Fibroblast of lung (primary cell): ENCODE measurements at regions not wholly inside any gene's neighbourhood (a gene's known extent, or its start where the extent isn't known, plus 50 kb on each side); places are given as distances from the start of the nearest gene placed in this dataset.

ENCODE experiments used
- DNase-seq, 2 donors: peaks; one replicate each; pipeline versions ENCODE4 v3.0.0 to v3.0.0-alpha.2; 2010; ENCODE audit warnings: low read depth in 2 of 2
- H2AFZ ChIP-seq: 2 replicates; pipeline ENCODE4 v1.5.1; 2012; ENCODE audit warnings: low read length, control low read depth, inconsistent platforms
- H3K27ac ChIP-seq: 2 replicates; pipeline ENCODE4 v1.5.1; 2011; ENCODE audit warnings: low read length, control low read depth; ENCODE audit not compliant: insufficient read depth
- H3K27me3 ChIP-seq: 2 replicates; pipeline ENCODE4 v1.5.1; 2011; ENCODE audit warnings: mild to moderate bottlenecking, low read length; ENCODE audit not compliant: control insufficient read depth, insufficient read depth
- H3K36me3 ChIP-seq: 2 replicates; pipeline ENCODE4 v1.5.1; 2011; ENCODE audit warnings: low read length; ENCODE audit not compliant: control insufficient read depth, insufficient read depth
- H3K4me1 ChIP-seq: 2 replicates; pipeline ENCODE4 v1.5.1; 2011; ENCODE audit warnings: low read length; ENCODE audit not compliant: control insufficient read depth, insufficient read depth; ENCODE audit errors: extremely low read depth
- H3K4me2 ChIP-seq: 2 replicates; pipeline ENCODE4 v1.5.1; 2011; ENCODE audit warnings: low read length, control low read depth; ENCODE audit not compliant: insufficient read depth; ENCODE audit errors: extremely low read depth
- H3K4me3 ChIP-seq, 4 experiments: fragments of 200-600 bp in 1 of 4; sonication (generic) in 1 of 4; replicated peaks in 1 of 4; 2 replicates each; pipeline ENCODE4 v1.5.1; 2011 to 2016; ENCODE audit warnings: low read length in 4 of 4, low read depth in 3 of 4, mild to moderate bottlenecking in 3 of 4, control low read depth in 2 of 4, inconsistent platforms in 1 of 4, mixed read lengths in 1 of 4; ENCODE audit not compliant: insufficient read depth in 1 of 4; ENCODE audit errors: control extremely low read depth in 1 of 4
- H3K79me2 ChIP-seq: 2 replicates; pipeline ENCODE4 v1.5.1; 2012; ENCODE audit warnings: mild to moderate bottlenecking, low read length, inconsistent platforms; ENCODE audit not compliant: control insufficient read depth, insufficient read depth
- H3K9ac ChIP-seq: 2 replicates; pipeline ENCODE4 v1.5.1; 2011; ENCODE audit warnings: mild to moderate bottlenecking, low read length, control low read depth; ENCODE audit not compliant: insufficient read depth
- H3K9me3 ChIP-seq: 2 replicates; pipeline ENCODE4 v1.5.1; 2012; ENCODE audit warnings: low read depth, low read length; ENCODE audit not compliant: control insufficient read depth, insufficient read depth
- H4K20me1 ChIP-seq: 2 replicates; pipeline ENCODE4 v1.5.1; 2011; ENCODE audit warnings: low read length; ENCODE audit not compliant: control insufficient read depth, insufficient read depth; ENCODE audit errors: extremely low read depth
- CTCF ChIP-seq, 2 donors: IDR thresholded peaks in 1 of 2; conservative IDR thresholded peaks in 1 of 2; 1 replicate in 1 of 2; 2 replicates in 1 of 2; pipeline ENCODE4 v1.5.1; 2011 to 2012; ENCODE audit warnings: low read length in 2 of 2, control low read depth in 1 of 2, inconsistent platforms in 1 of 2, low read depth in 1 of 2, mild to moderate bottlenecking in 1 of 2
- EZH2 ChIP-seq: IDR thresholded peaks from 2 replicates; pipeline ENCODE4 v1.5.1; 2012; ENCODE audit warnings: low read length, control low read depth, mild to moderate bottlenecking; ENCODE audit errors: missing control alignments

- H3K9ac ChIP-seq = no peak overlapping the region
- no peaks in the 10 kb centered on the region for H3K36me3 ChIP-seq
- no peak for DNase-seq
- TF ChIP-seq EZH2 (no peak), CTCF (conservative IDR thresholded peaks at IDR 0.05 in 1 of 2, IDR thresholded peaks at IDR 0.05 in 1 of 2; ENCODE audit: low read depth in 1 of 2, low read length in 2 of 2) (no peak)
- H3K27ac ChIP-seq = no peak overlapping the region
- H3K4me1 ChIP-seq = no peaks in the 10 kb centered on the region
- peaks cover 2% of the 10 kb centered on the region for H3K27me3 ChIP-seq
- no peaks in the 10 kb centered on the region for H4K20me1 ChIP-seq
- no peaks in the 10 kb centered on the region for H3K9me3 ChIP-seq
- no peak overlapping the region for H2AFZ ChIP-seq
- H3K4me3 ChIP-seq = no peak overlapping the region
- H3K4me2 ChIP-seq = no peak overlapping the region
- no peaks in the 10 kb centered on the region for H3K79me2 ChIP-seq
These were observed 516.2 kb downstream of the CDH26 start for GRCh38 chr20:60474385-60474910.

- H3K79me2 ChIP-seq = no peaks in the 10 kb centered on the region
These were observed 517.8 kb downstream of the CDH26 start for GRCh38 chr20:60476045-60476444.

GRCh38 chr20:60477958-60478357, 519.7 kb downstream of the CDH26 start:
- no peak for DNase-seq

More at GRCh38 chr20:60476045-60476444, 517.8 kb downstream of the CDH26 start:
- DNase-seq = no peak
- no peak for TF ChIP-seq CTCF (conservative IDR thresholded peaks at IDR 0.05 in 1 of 2, IDR thresholded peaks at IDR 0.05 in 1 of 2; ENCODE audit: low read depth in 1 of 2, low read length in 2 of 2)
- no peak for TF ChIP-seq EZH2
- H3K9me3 ChIP-seq = no peaks in the 10 kb centered on the region
- H3K4me2 ChIP-seq = no peak overlapping the region
- no peaks in the 10 kb centered on the region for H4K20me1 ChIP-seq
- no peak overlapping the region for H3K4me3 ChIP-seq
- no peak overlapping the region for H3K9ac ChIP-seq
- H3K36me3 ChIP-seq = no peaks in the 10 kb centered on the region
- H2AFZ ChIP-seq = no peak overlapping the region
- no peaks in the 10 kb centered on the region for H3K4me1 ChIP-seq
- no peak overlapping the region for H3K27ac ChIP-seq
- peaks cover 2% of the 10 kb centered on the region for H3K27me3 ChIP-seq

More at GRCh38 chr20:60477958-60478357, 519.7 kb downstream of the CDH26 start:
- Histone ChIP-seq H3K27ac (no peak overlapping the region), H3K9ac (no peak overlapping the region), H3K4me3 (no peak overlapping the region), H3K9me3 (no peaks in the 10 kb centered on the region), H3K79me2 (no peaks in the 10 kb centered on the region), H4K20me1 (no peaks in the 10 kb centered on the region), H3K4me2 (no peak overlapping the region), H2AFZ (no peak overlapping the region), H3K4me1 (peaks cover 8% of the 10 kb centered on the region), H3K27me3 (peaks cover 2% of the 10 kb centered on the region), H3K36me3 (no peaks in the 10 kb centered on the region)
- TF ChIP-seq CTCF (conservative IDR thresholded peaks at IDR 0.05 in 1 of 2, IDR thresholded peaks at IDR 0.05 in 1 of 2; ENCODE audit: low read depth in 1 of 2, low read length in 2 of 2) (no peak), EZH2 (no peak)
